Omental fat pad (tissue), 3 donors: ENCODE measurements at regions not wholly inside any gene's neighbourhood (a gene's known extent, or its start where the extent isn't known, plus 50 kb on each side); places are given as distances from the start of the nearest gene placed in this dataset.

ENCODE experiments used
- ATAC-seq: fragments of 150-250 bp; one replicate; pipeline ENCODE4 v1.9.1; 2016; ENCODE audit warnings: mild to moderate bottlenecking, moderate library complexity; ENCODE audit not compliant: low FRiP score
- DNase-seq: peaks from one replicate; pipeline ENCODE4 v3.0.0-alpha.2; 2019; ENCODE audit warnings: low spot score
- CTCF ChIP-seq, 3 donors: fragments of 450-650 bp; IDR thresholded peaks; one replicate each; pipeline ENCODE4 v1.5.1; 2016 to 2017; ENCODE audit warnings: antibody characterized with exemption in 3 of 3, mild to moderate bottlenecking in 3 of 3, moderate library complexity in 2 of 3

DNA sequence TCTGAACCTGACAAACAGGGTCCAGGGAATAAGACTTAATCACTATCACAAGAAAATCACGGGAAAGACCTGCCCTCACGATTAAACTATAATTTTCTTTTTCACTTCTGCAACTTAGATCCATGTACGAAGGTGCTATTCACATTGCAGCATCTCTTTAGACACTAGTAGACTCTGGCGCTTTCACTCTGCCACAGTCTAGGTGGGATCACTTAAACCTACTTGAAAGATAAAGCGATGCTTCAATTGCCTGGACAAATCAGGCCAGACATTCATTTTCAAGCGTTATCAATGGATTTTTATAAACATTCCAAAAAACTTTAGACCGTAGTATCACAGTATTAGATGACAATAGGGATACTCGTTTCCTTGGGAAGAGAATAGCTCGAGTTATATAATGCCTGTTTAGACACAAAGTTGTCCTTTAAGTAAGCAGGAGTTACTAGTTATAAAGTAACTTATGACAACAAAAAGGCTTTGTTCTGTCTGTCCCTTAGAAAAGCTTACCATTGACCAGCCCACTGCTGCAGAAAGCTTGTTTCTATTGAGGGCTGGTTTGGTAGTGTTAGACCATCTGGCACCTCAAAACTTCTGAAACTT lies 367.3 kb downstream of the UTRN start:
- no peak for TF ChIP-seq CTCF (IDR thresholded peaks at IDR 0.05)
- ATAC-seq: no peak

DNA sequence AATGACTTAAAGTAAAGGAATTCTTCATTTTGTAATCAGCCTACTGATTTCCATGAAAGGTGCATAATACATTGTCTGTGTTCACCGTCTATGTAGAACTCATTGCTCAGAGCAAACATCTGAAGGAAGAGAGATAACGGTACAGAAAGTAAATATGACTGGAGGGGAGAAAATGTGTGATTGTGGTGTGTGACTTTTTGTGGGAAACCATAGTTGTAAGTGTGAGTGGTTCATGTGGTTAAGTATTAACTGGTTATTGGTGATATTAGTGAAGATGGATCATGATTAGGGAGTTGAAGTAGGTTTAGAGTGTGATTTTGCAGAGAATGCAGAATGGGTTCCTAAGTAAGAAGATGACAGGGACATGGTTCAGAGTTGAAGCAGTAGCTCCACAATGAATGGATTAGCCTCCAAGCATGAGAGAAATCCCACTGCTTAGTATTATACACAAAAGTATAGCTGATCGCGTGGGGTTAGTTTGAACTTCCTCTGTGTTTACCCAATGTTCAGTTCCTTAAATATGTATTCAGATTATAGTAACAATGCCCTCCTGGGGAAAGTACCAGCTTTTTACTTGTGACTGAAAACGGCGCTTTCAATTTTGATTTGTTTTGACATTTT lies 368.9 kb downstream of the UTRN start:
- TF ChIP-seq CTCF (IDR thresholded peaks at IDR 0.05): no peak
- ATAC-seq (no peak), DNase-seq (no peak)

More for the DNA sequence above, 367.3 kb downstream of the UTRN start:
- no peak for DNase-seq

DNA sequence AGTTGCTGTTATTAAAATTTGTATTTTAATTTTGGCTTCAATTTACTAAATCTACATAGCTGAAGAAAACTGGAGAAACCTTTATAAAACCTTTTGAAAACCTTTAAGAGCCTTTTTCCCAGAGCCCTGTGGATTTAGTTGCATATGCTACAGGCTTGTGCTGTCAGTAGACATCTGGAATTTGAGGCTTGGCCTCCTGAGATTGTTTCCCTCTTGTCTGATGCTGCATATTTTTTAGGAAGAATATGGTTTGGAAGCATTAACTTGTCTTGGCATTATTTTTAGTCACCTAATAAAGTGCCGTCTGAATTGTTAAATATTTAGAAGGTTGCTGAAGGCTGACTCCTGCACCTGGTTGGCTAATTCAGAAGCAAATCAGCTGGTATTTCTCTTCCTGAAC lies 369.4 kb downstream of the UTRN start:
- DNase-seq: no peak
- no peak for ATAC-seq
- no peak for TF ChIP-seq CTCF (IDR thresholded peaks at IDR 0.05)

GRCh38 chr6:144655376-144655775 lies 370.2 kb downstream of the UTRN start:
- ATAC-seq (no peak), DNase-seq (no peak)
- no peak for TF ChIP-seq CTCF (IDR thresholded peaks at IDR 0.05)

DNA sequence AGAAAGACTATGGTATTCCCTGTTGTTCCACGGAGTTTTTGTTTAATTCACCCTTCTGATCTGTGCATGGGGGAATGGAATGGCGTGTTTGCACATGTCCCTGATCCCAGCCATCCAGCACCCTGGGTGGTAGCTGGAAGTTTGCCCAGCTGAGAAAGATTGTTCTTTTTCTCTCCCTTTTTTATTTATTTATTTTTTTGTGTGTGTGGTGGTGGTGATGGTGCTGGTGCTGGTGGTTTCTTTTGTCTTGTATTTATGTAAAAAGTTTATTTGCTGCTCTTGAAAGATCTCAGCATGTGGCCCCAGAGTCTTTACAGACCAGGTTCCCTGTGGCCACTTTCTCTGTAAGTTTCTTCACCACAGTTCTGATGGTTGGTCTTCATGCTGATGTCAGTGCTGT lies 372.6 kb downstream of the UTRN start:
- no peak for TF ChIP-seq CTCF (IDR thresholded peaks at IDR 0.05)
- ATAC-seq (no peak), DNase-seq (no peak)

DNA sequence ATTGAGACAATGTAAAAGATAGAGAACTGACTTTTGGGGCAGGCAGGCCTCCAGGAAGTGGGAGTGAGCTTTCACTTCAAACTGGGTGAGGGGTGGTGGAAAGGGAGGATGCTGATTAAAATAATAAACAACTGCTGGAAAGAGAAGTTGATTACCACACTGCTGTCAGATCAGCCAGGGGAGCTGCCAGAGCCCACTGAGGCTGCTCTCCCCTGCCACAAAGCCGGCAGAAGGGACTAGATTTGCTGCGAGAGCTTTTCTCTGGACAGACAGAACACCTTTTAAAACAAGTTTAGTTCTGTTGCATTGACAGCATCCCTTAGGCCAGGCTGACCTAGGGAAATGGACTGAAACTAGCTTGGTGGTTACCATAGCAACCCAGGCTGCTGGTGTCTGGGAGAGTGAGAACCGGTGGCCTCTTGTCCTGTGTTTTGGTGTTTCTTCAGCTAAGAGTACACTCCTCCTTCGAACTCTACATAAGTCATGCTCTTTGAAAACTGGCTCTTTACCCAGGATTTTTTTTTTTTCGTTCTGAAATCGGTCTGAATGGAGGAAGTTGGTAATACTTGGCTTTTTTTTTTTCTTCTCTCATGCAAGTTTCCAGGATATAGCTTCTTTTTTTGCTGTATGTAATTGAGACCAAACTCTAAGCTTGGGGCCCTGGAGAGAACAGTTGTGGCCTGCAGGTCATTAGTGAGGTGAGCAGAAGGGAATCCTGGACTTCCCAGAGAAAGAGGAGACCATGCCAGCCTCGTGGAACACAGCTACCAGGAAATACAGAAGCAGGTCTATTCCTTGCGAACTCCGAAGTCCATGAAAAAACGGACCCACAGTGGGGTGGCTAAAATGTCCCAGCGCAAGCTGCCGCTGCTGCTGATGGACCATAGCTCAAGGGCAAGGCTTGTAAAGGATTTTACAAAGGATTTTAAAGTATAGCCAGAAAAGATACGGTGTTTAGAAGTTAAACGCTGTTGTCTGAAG lies 374.4 kb downstream of the UTRN start:
- ATAC-seq: peak; percentile 32
- TF ChIP-seq CTCF (IDR thresholded peaks at IDR 0.05): no peak
- no peak for DNase-seq
